ENCODE measurements at regions not wholly inside any gene's neighbourhood (a gene's known extent, or its start where the extent isn't known, plus 50 kb on each side); places are given as distances from the start of the nearest gene placed in this dataset.

- TF ChIP-seq CTCF (IDR thresholded peaks at IDR 0.05): no peak
- TF ChIP-seq POLR2A (IDR thresholded peaks at IDR 0.05): no peak
Measured at GRCh38 chr3:8224941-8225340, 276.7 kb upstream of the LMCD1 start.

All from heart left ventricle (tissue), 13 donors.